Fibroblast of the aortic adventitia (primary cell): ENCODE measurements at regions not wholly inside any gene's neighbourhood (a gene's known extent, or its start where the extent isn't known, plus 50 kb on each side); places are given as distances from the start of the nearest gene placed in this dataset.

Source experiments
- DNase-seq: peaks from one replicate; pipeline ENCODE4 v3.0.0-alpha.2; 2010; ENCODE audit warnings: low read depth
- H3K4me3 ChIP-seq: 2 replicates; pipeline ENCODE4 v1.5.1; 2011; ENCODE audit warnings: low read depth, mild to moderate bottlenecking, control low read depth, low read length, moderate library complexity
- TF ChIP-seq, protein P1 (sequence below): IDR thresholded peaks from 2 replicates; pipeline ENCODE4 v1.5.1; 2011; ENCODE audit warnings: mild to moderate bottlenecking, low read length, control low read depth, inconsistent platforms; ENCODE audit not compliant: insufficient read depth

DNA sequence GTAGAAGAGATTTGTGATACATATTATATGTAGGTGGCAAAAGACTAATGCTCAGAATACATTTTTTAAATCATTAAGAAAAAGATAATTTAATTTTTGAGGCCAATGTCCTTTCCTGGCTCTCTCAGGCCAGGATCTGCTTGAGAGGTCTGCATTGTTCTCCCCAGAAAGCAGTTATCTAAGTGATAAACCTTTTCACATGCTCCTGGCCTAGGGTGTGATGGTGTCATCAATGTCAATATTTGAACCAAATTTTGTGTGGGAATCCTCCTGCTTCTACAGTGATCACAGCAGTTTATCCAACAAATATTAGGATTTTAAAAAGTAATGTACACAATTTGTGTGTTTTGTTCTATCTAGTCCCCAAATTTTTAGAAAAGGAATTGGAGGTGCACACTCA is 166.6 kb downstream of the DIRAS2 start:
- TF ChIP-seq, protein P1, sequence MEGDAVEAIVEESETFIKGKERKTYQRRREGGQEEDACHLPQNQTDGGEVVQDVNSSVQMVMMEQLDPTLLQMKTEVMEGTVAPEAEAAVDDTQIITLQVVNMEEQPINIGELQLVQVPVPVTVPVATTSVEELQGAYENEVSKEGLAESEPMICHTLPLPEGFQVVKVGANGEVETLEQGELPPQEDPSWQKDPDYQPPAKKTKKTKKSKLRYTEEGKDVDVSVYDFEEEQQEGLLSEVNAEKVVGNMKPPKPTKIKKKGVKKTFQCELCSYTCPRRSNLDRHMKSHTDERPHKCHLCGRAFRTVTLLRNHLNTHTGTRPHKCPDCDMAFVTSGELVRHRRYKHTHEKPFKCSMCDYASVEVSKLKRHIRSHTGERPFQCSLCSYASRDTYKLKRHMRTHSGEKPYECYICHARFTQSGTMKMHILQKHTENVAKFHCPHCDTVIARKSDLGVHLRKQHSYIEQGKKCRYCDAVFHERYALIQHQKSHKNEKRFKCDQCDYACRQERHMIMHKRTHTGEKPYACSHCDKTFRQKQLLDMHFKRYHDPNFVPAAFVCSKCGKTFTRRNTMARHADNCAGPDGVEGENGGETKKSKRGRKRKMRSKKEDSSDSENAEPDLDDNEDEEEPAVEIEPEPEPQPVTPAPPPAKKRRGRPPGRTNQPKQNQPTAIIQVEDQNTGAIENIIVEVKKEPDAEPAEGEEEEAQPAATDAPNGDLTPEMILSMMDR: no peak
- DNase-seq: no peak
- H3K4me3 ChIP-seq: no peak overlapping the region

DNA sequence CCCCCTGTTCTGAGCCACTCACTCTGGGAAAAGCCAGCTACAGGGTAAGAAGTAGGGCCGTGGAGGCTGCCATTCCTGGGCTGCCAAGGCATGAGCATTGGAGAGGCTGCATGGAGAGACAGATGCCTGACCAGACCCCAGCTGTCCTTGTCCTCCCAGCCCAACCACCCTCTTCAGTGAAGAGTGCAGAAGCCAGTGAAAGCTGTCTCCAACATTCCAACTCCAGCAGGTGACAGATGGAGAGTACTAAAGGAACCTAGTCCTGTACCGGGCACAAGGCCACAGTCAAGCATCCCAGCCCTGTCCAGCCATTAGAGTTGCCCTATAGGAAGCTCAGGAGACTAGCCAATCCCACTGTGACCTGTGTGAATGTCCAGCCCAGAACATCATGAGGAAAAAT is 165.1 kb downstream of the DIRAS2 start:
- no peak for DNase-seq
- TF ChIP-seq, protein P1: no peak
- H3K4me3 ChIP-seq: no peak overlapping the region

DNA sequence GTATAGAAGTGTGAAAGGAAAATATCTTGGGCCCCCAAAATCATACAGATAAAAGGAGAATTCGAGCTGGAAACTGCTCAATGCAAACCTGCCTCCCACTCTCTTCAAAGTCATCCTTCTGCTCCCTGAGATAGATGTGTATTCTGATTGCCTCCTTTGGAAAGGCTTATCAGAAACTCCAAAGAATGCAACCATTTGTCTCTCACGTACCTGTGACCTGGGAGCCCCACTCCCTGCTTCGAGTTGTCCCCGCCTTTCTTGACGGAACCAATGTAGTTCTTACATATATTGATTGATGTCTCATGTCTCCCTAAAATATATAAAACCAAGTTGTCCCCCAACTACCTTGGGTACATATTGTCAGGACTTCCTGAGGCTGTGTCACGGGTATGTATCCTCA is 163.8 kb downstream of the DIRAS2 start:
- no peak overlapping the region for H3K4me3 ChIP-seq
- TF ChIP-seq, protein P1: no peak
- DNase-seq: no peak

DNA sequence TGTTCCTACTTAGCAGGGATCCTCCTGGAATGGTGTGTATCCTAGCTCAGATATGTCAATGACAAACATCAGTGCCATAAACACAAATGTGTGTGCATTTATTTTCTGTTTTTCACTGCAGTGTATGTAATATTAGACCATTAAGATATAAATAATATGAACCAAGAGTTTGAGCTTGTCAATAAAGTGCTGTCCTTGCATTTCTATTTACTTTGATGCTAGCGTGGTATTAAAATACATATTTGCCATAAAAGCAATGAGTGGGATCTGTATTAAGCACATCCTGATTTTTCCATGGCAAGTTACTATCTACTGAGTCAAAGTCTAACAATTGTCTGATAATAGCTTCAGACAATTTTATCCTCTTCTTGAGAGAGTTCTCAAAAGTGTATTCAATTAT is 157.6 kb downstream of the DIRAS2 start:
- H3K4me3 ChIP-seq: no peak overlapping the region
- TF ChIP-seq, protein P1: no peak
- DNase-seq: no peak

DNA sequence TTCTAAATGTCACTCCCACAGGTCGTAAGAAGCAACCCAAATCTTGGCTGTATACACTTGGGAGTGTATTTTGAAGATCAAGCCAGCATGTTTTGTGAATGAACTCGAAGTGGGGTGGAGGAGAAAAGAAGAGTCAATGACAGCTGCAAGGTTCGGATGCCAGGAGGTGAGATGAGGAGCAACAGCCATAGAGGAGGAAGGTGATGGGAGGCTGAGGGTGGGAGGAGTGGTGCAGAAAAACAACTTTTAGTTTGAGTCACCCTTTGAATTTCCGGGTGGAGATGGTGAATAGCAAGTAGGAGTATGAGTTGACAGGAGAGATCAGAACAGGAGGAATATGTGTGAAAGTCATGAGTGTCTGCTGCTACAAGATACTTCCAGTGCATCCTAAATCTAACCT is 153.6 kb downstream of the DIRAS2 start:
- H3K4me3 ChIP-seq: no peak overlapping the region
- no peak for DNase-seq
- TF ChIP-seq, protein P1: no peak

DNA sequence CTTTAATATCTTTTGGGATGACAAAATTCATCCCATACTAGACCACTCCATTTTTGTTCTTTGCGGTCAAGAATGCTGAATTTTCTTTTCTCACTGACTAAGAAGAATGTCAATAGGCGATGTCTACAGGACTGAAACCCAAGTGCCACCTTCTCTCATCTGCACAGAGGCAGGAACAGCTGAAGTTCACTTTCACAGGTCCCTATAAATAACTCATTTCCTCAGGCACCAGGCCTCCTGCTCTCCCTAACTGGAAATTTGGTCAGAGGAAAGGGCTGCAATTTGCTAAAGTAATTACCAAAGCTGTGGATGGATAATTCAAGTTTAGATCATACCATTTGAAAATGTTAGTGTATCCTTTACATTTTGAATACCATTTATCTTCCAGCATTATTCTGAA is 142.9 kb downstream of the DIRAS2 start:
- TF ChIP-seq, protein P1: no peak
- no peak for DNase-seq
- H3K4me3 ChIP-seq: no peak overlapping the region

DNA sequence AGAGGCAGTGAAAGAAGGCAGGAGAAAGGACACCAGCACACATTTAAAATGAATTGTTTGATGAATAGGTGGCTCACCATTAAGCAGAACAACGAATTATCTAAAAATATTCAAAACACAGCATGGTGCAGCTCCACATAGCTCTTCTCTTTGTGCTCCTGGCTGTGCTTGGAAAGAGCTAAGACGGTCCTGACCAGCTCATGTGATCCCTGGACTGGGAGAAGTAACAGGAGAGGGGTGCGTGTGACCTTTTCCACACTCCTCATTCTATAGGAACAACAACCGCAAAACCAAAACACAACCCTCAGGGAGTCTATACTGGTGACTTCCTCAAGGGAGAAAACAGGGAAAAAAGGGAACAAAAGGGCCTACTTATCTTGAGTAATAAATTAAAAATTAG is 140.5 kb downstream of the DIRAS2 start:
- DNase-seq: no peak
- H3K4me3 ChIP-seq: no peak overlapping the region
- TF ChIP-seq, protein P1: no peak
